IMR-90 (cell line): ENCODE measurements at regions not wholly inside any gene's neighbourhood (a gene's known extent, or its start where the extent isn't known, plus 50 kb on each side); places are given as distances from the start of the nearest gene placed in this dataset.

Experiments
- ATAC-seq: fragments of 200-7000 bp; cut with Tn5 transposase; 2 replicates; pipeline ENCODE4 v1.9.1; 2020; ENCODE audit warnings: low read depth, mild to moderate bottlenecking, moderate library complexity
- BruUV-seq: library from RNA; stranded (reverse); fragments of 400-500 nt; replicated peaks from 2 replicates; lab custom pipeline; 2021; lab: Mats Ljungman, UMichigan
- CTCF ChIA-PET: fragments of 300-600 bp; formaldehyde crosslinking; extraction: SDS; loops from one replicate; lab custom pipeline; 2021; ENCODE audit warnings: antibody characterized with exemption; lab: Yijun Ruan, JAX
- POLR2A ChIA-PET: fragments of 300-600 bp; sonication (Branson Sonifier 250); formaldehyde crosslinking; loops from one replicate; lab custom pipeline; 2022; ENCODE audit warnings: antibody characterized with exemption; ENCODE audit not compliant: unreplicated experiment; lab: Charles Lee
- DNase-seq: peaks from one replicate; pipeline ENCODE4 v3.0.0; 2013
- H2AFZ ChIP-seq: replicated peaks from 2 replicates; pipeline ENCODE3; 2013; ENCODE audit warnings: low read length, mild to moderate bottlenecking; ENCODE audit not compliant: poor library complexity
- H2AK5ac ChIP-seq: 2 replicates; pipeline ENCODE4 v1.6.1; 2013; ENCODE audit warnings: low read depth, low read length, inconsistent platforms
- H2AK9ac ChIP-seq: replicated peaks from 2 replicates; pipeline ENCODE3; 2013; ENCODE audit warnings: mild to moderate bottlenecking, low read depth, low read length, moderate library complexity; ENCODE audit not compliant: poor library complexity
- H2BK120ac ChIP-seq: 2 replicates; pipeline ENCODE4 v1.6.1; 2013; ENCODE audit warnings: low read depth, low read length, inconsistent platforms
- H2BK15ac ChIP-seq: 3 replicates; pipeline ENCODE4 v1.6.1; 2013; ENCODE audit warnings: low read depth, low read length, inconsistent platforms
- H2BK20ac ChIP-seq: 2 replicates; pipeline ENCODE4 v1.6.1; 2013; ENCODE audit warnings: low read depth, mild to moderate bottlenecking, inconsistent platforms, low read length, moderate library complexity
- H2BK5ac ChIP-seq: 2 replicates; pipeline ENCODE4 v1.6.1; 2013; ENCODE audit warnings: mild to moderate bottlenecking, low read depth, low read length, inconsistent platforms; ENCODE audit not compliant: poor library complexity, severe bottlenecking
- H3K14ac ChIP-seq: replicated peaks from 2 replicates; pipeline ENCODE4 v1.6.1; 2013; ENCODE audit warnings: low read depth, low read length, inconsistent platforms
- H3K18ac ChIP-seq: 2 replicates; pipeline ENCODE4 v1.6.1; 2013; ENCODE audit warnings: low read depth, low read length, control low read depth
- H3K23ac ChIP-seq: 2 replicates; pipeline ENCODE4 v1.6.1; 2013; ENCODE audit warnings: low read depth, low read length, inconsistent platforms
- H3K27ac ChIP-seq: 2 replicates; pipeline ENCODE4 v1.5.1; 2013; ENCODE audit warnings: mild to moderate bottlenecking, control low read depth, low read length; ENCODE audit not compliant: insufficient read depth
- H3K27me3 ChIP-seq: 2 replicates; pipeline ENCODE4 v1.6.1; 2013; ENCODE audit warnings: low read length; ENCODE audit not compliant: control insufficient read depth, insufficient read depth
- H3K36me3 ChIP-seq: 2 replicates; pipeline ENCODE4 v1.6.1; 2013; ENCODE audit warnings: low read length, mixed read lengths; ENCODE audit not compliant: control insufficient read depth, insufficient read depth
- H3K4ac ChIP-seq: 2 replicates; pipeline ENCODE4 v1.6.1; 2013; ENCODE audit warnings: low read depth, low read length, inconsistent platforms
- H3K4me1 ChIP-seq: 2 replicates; pipeline ENCODE4 v1.6.1; 2013; ENCODE audit warnings: low read length, mixed read lengths; ENCODE audit not compliant: control insufficient read depth, insufficient read depth
- H3K4me2 ChIP-seq: 2 replicates; pipeline ENCODE4 v1.6.1; 2013; ENCODE audit warnings: low read depth, mild to moderate bottlenecking, control low read depth, low read length, moderate library complexity
- H3K4me3 ChIP-seq: 2 replicates; pipeline ENCODE4 v1.5.1; 2013; ENCODE audit warnings: low read depth, mild to moderate bottlenecking, control low read depth, low read length, moderate library complexity; ENCODE audit not compliant: insufficient read depth
- H3K56ac ChIP-seq: 2 replicates; pipeline ENCODE4 v1.6.1; 2013; ENCODE audit warnings: low read length, inconsistent platforms; ENCODE audit not compliant: insufficient read depth; ENCODE audit errors: extremely low read depth
- H3K79me1 ChIP-seq, 2 experiments: 2 replicates each; pipeline ENCODE4 v1.6.1; 2013; ENCODE audit warnings: low read length in 2 of 2, inconsistent platforms in 1 of 2, low read depth in 1 of 2
- H3K9ac ChIP-seq: 2 replicates; pipeline ENCODE4 v1.6.1; 2013; ENCODE audit warnings: low read depth, low read length, control low read depth
- H3K9me1 ChIP-seq: 2 replicates; pipeline ENCODE4 v1.6.1; 2013; ENCODE audit warnings: low read length, inconsistent platforms; ENCODE audit not compliant: insufficient read depth
- H3K9me3 ChIP-seq: 2 replicates; pipeline ENCODE4 v1.6.1; 2013; ENCODE audit warnings: low read length; ENCODE audit not compliant: control insufficient read depth, insufficient read depth
- H4K20me1 ChIP-seq: 2 replicates; pipeline ENCODE4 v1.6.1; 2013; ENCODE audit warnings: low read length, inconsistent platforms; ENCODE audit not compliant: insufficient read depth
- H4K5ac ChIP-seq: 2 replicates; pipeline ENCODE4 v1.6.1; 2013; ENCODE audit warnings: mild to moderate bottlenecking, low read depth, low read length, control low read depth
- H4K8ac ChIP-seq, 2 experiments: 2 replicates each; pipeline ENCODE4 v1.6.1; 2013; ENCODE audit warnings: low read depth in 2 of 2, low read length in 2 of 2, control low read depth in 1 of 2, inconsistent platforms in 1 of 2
- H4K91ac ChIP-seq: 2 replicates; pipeline ENCODE4 v1.6.1; 2013; ENCODE audit warnings: low read depth, low read length, inconsistent platforms; ENCODE audit not compliant: insufficient read depth
- BHLHE40 ChIP-seq: fragments of 150-350 bp; IDR thresholded peaks from 2 replicates; pipeline ENCODE4 v1.6.1; 2016; ENCODE audit warnings: mild to moderate bottlenecking, low read depth, low read length
- CEBPB ChIP-seq: IDR thresholded peaks from 2 replicates; pipeline ENCODE4 v1.6.1; 2012; ENCODE audit warnings: low read depth, low read length, improper control_type of control experiment
- CHD1 ChIP-seq: IDR thresholded peaks from 2 replicates; pipeline ENCODE4 v1.6.1; 2012; ENCODE audit warnings: low read depth, low read length, improper control_type of control experiment
- FOS ChIP-seq: fragments of 150-350 bp; IDR thresholded peaks from 2 replicates; pipeline ENCODE4 v1.6.1; 2016; ENCODE audit warnings: low read depth, low read length
- MAFK ChIP-seq: IDR thresholded peaks from 2 replicates; pipeline ENCODE4 v1.6.1; 2012; ENCODE audit warnings: low read depth, low read length, improper control_type of control experiment
- MXI1 ChIP-seq: IDR thresholded peaks from 2 replicates; pipeline ENCODE4 v1.6.1; 2012; ENCODE audit warnings: low read depth, mild to moderate bottlenecking, low read length, moderate library complexity, borderline replicate concordance
- RFX5 ChIP-seq: IDR thresholded peaks from 2 replicates; pipeline ENCODE4 v1.8.0; 2012; ENCODE audit warnings: low read depth, mild to moderate bottlenecking, low read length, moderate library complexity
- SMC3 ChIP-seq: fragments of 150-350 bp; IDR thresholded peaks from 2 replicates; pipeline ENCODE4 v1.6.1; 2016; ENCODE audit warnings: low read depth, mild to moderate bottlenecking, antibody characterized with exemption, low read length, moderate library complexity
- WGBS, 2 experiments: methylation state at CpG; one replicate each; pipeline versions ENCODE4 v1.1.5 to v1.1.7; 2013; ENCODE audit warnings: missing lambda C conversion rate in 2 of 2; ENCODE audit not compliant: insufficient read length in 1 of 2; ENCODE audit errors: extremely low coverage in 2 of 2; 5-methylcytosine and 5-hydroxymethylcytosine counted together
- dilution Hi-C: fragments of 300-500 bp; cut with HindIII; formaldehyde crosslinking; loops from one replicate; pipeline ENCODE4 v1.14.3; 2018; ENCODE audit warnings: low sequenced_read_pairs; ENCODE audit not compliant: unreplicated experiment
- in situ Hi-C: fragments of 300-500 bp; cut with MboI; formaldehyde crosslinking; loops from 3 replicates; pipeline ENCODE4 v1.14.3; 2019; ENCODE audit warnings: low sequenced_read_pairs, inconsistent platforms, mixed read lengths
- intact Hi-C: fragments of 100-400 bp; cut with micrococcal nuclease; formaldehyde crosslinking; loops from 2 replicates; pipeline ENCODE4 v1.10.0; 2022
- TF ChIP-seq, protein P1 (sequence below): conservative IDR thresholded peaks from 2 replicates; pipeline ENCODE4 v1.5.1; 2012; ENCODE audit warnings: mild to moderate bottlenecking, low read depth, low read length, improper control_type of control experiment
- TF ChIP-seq, protein P2 (sequence below): fragments of 150-350 bp; IDR thresholded peaks from 2 replicates; pipeline ENCODE4 v1.6.1; 2017; ENCODE audit warnings: mild to moderate bottlenecking, antibody characterized with exemption, low read length, low read depth

DNA sequence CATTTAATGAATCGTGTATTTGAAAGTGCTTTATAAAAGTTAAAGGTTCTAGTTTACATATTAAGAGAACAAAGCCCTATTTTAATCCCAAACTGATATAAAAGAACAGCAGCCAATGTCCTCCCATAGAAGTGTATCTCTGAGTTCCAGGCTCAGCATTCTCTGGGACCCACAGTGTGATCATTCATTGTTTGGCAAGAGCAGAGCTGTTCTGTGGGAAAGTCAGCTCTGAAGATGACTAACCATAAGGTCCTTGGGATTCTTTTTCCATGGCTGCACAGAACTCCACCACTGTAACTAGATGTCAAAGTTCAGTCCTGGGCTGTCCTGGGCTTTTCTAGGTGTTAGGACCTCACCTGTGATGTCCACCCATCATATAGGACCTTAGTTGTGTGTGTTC is 157.0 kb upstream of the TLL1 start:
- Histone ChIP-seq H2AK5ac (no peak overlapping the region), H3K27ac (no peak overlapping the region), H4K91ac (no peak overlapping the region), H3K9me3 (peaks cover 8% of the 10 kb centered on the region), H2BK20ac (no peak overlapping the region), H4K20me1 (no peaks in the 10 kb centered on the region), H3K23ac (no peak overlapping the region), H3K9me1 (no peaks in the 10 kb centered on the region), H4K8ac (no peak overlapping the region), H2BK5ac (no peak overlapping the region), H3K4me2 (no peak overlapping the region), H2AK9ac (no peak overlapping the region), H4K5ac (no peak overlapping the region), H3K4me3 (no peak overlapping the region), H3K18ac (no peak overlapping the region), H2BK15ac (no peak overlapping the region), H3K9ac (no peak overlapping the region), H3K14ac (no peak overlapping the region), H2AFZ (no peak overlapping the region), H3K4ac (no peak overlapping the region), H3K79me1 (no peaks in the 10 kb centered on the region), H3K36me3 (no peaks in the 10 kb centered on the region), H2BK120ac (no peak overlapping the region), H3K27me3 (no peaks in the 10 kb centered on the region), H3K56ac (no peak overlapping the region), H3K4me1 (no peaks in the 10 kb centered on the region)
- WGBS, 2 experiments: no CpG with 5 or more reads among the region's 1 CpG
- DNase-seq (no peak), ATAC-seq (no peak)
- POLR2A ChIA-PET: no interaction called here
- intact Hi-C loops (no loop called here), dilution Hi-C loops (no loop called here), in situ Hi-C loops (no loop called here)
- TF ChIP-seq MXI1 (no peak), BHLHE40 (no peak), CEBPB (no peak), RFX5 (no peak), MAFK (no peak), CHD1 (no peak), FOS (no peak), SMC3 (no peak)
- TF ChIP-seq, protein P1, sequence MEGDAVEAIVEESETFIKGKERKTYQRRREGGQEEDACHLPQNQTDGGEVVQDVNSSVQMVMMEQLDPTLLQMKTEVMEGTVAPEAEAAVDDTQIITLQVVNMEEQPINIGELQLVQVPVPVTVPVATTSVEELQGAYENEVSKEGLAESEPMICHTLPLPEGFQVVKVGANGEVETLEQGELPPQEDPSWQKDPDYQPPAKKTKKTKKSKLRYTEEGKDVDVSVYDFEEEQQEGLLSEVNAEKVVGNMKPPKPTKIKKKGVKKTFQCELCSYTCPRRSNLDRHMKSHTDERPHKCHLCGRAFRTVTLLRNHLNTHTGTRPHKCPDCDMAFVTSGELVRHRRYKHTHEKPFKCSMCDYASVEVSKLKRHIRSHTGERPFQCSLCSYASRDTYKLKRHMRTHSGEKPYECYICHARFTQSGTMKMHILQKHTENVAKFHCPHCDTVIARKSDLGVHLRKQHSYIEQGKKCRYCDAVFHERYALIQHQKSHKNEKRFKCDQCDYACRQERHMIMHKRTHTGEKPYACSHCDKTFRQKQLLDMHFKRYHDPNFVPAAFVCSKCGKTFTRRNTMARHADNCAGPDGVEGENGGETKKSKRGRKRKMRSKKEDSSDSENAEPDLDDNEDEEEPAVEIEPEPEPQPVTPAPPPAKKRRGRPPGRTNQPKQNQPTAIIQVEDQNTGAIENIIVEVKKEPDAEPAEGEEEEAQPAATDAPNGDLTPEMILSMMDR: no peak
- TF ChIP-seq, protein P2, sequence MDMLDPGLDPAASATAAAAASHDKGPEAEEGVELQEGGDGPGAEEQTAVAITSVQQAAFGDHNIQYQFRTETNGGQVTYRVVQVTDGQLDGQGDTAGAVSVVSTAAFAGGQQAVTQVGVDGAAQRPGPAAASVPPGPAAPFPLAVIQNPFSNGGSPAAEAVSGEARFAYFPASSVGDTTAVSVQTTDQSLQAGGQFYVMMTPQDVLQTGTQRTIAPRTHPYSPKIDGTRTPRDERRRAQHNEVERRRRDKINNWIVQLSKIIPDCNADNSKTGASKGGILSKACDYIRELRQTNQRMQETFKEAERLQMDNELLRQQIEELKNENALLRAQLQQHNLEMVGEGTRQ: no peak
- CTCF ChIA-PET: no interaction called here
- BruUV-seq: no TSS peak
